Mucosa of descending colon (tissue), 3 donors: ENCODE measurements at regions not wholly inside any gene's neighbourhood (a gene's known extent, or its start where the extent isn't known, plus 50 kb on each side); places are given as distances from the start of the nearest gene placed in this dataset.

ENCODE experiments used
- ATAC-seq: fragments of 200-7000 bp; cut with Tn5 transposase; one replicate; pipeline ENCODE4 v1.9.1; 2020; ENCODE audit warnings: mild to moderate bottlenecking, moderate library complexity
- DNase-seq, 3 donors: peaks; one replicate each; pipeline ENCODE4 v3.0.0-alpha.2; 2020
- H3K36me3 ChIP-seq: fragments of 200-600 bp; one replicate; pipeline ENCODE4 v1.8.0; 2021; ENCODE audit warnings: low read depth, mild to moderate bottlenecking
- H3K4me1 ChIP-seq: fragments of 200-600 bp; one replicate; pipeline ENCODE4 v1.8.0; 2021; ENCODE audit warnings: low read depth, mild to moderate bottlenecking
- H3K4me3 ChIP-seq: fragments of 200-600 bp; one replicate; pipeline ENCODE4 v1.8.0; 2021; ENCODE audit warnings: mild to moderate bottlenecking
- H3K9me3 ChIP-seq: fragments of 200-600 bp; one replicate; pipeline ENCODE4 v1.8.0; 2021; ENCODE audit warnings: mild to moderate bottlenecking
- intact Hi-C, 2 donors: fragments of 100-400 bp; cut with DNase I in 1 of 2; cut with micrococcal nuclease in 1 of 2; formaldehyde crosslinking; loops; one replicate each; pipeline versions ENCODE4 v1.11.0 to v1.11.1; 2022; cut with DNase I, micrococcal nuclease
- TF ChIP-seq, protein P1 (sequence below): fragments of 200-600 bp; IDR thresholded peaks from one replicate; pipeline ENCODE4 v1.8.0; 2022; ENCODE audit warnings: antibody characterized with exemption, mild to moderate bottlenecking
- donor health status: DM: no; HTN: no; CAD: no; lungs with moderate emphysema.
- donor health status: DM: no; HTN: no; CAD: no.
- donor health status: DM: no; HTN: yes; CAD: no.

DNA sequence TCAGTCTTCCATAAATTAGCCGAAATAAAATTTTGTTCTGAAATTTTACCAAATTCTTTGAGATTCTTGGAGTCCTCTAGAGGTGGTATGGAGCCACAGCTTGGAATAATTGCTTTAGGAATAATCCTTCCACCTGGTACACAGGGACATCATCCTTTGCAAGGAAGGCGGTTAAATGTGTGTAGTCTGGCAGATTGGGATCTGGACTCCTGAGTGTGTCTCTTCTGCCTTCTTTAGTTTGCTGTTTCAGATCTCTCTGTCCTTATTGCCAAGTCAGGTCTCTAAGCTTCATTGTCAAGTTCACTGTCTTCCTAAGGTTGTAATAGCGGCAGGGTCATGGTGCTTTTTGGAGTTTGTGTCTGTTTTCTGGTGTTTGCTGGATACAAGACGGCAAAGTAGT, 393.9 kb upstream of the RGS6 start:
- Histone ChIP-seq H3K9me3 (no peaks in the 10 kb centered on the region), H3K4me3 (no peak overlapping the region), H3K4me1 (no peaks in the 10 kb centered on the region), H3K36me3 (no peaks in the 10 kb centered on the region)
- intact Hi-C loops, result no loop called here
- ATAC-seq, result no peak
- TF ChIP-seq, protein P1, sequence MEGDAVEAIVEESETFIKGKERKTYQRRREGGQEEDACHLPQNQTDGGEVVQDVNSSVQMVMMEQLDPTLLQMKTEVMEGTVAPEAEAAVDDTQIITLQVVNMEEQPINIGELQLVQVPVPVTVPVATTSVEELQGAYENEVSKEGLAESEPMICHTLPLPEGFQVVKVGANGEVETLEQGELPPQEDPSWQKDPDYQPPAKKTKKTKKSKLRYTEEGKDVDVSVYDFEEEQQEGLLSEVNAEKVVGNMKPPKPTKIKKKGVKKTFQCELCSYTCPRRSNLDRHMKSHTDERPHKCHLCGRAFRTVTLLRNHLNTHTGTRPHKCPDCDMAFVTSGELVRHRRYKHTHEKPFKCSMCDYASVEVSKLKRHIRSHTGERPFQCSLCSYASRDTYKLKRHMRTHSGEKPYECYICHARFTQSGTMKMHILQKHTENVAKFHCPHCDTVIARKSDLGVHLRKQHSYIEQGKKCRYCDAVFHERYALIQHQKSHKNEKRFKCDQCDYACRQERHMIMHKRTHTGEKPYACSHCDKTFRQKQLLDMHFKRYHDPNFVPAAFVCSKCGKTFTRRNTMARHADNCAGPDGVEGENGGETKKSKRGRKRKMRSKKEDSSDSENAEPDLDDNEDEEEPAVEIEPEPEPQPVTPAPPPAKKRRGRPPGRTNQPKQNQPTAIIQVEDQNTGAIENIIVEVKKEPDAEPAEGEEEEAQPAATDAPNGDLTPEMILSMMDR, result no peak
- DNase-seq, result no peak

DNA sequence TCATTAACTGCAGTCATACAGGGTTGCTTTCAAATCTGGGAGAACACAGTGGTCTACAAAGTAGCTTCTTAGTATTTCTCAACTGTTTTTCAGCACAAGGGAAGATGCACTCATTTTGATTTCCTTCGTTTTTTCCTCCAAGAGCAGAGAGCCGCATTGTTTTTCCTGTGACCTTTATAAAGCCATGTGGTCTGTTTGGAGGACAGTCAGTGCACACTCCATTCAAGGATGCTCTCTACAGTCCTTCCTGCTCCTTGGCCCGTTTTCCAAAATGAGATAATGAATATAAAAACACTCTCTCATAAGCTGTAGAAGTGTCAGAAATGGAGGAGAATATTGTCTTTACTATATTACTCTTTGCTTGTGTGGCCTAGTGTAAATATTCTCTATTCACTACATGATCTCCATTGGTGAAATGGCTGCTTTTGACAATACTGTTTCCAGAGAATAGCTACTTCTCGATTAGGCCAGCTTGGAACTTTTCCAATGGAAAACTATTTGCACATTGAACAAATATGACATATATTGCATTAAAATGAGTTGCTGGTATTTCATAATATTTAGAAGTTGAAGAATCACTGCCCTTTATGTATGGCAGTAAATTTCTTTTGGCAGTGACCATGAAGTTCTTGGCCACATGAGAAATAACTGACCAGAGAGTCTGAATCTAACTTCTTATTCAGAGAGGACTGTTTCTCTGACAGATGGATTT, 393.1 kb upstream of the RGS6 start:
- ATAC-seq (no peak), DNase-seq (no peak)
- Histone ChIP-seq H3K9me3 (no peaks in the 10 kb centered on the region), H3K36me3 (no peaks in the 10 kb centered on the region), H3K4me1 (no peaks in the 10 kb centered on the region), H3K4me3 (no peak overlapping the region)
- intact Hi-C loops, result no loop called here
- TF ChIP-seq, protein P1, result no peak

DNA sequence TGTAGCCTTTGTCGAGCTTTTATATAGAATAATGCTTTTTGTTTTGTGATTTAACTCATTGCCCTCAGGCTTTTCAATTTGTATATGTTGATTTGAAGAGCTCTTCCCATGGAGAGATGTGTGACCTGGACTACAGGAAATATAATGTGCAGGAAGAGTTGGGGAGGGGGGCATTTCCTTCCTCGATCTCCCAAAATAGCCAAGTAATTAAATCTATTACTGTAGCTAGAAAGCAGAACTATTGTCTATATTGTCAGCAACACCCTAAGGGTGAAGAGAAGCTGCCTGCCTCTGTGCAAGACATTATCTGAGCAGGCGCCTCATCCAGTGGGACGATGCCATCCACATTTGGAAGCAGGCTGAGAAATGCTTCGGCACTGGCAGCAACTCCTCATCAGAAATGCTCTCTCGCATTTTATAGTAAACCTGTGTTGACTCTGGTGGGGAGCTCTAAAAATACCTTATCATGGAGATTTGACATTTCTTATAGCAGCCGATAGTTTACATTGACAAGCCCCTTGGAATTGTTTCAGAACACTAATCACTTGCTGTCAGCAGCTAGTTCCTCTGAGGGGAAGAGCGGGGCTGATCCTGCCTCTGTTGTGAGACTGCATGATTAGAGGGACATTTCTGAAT, 392.5 kb upstream of the RGS6 start:
- Histone ChIP-seq H3K4me1 (no peaks in the 10 kb centered on the region), H3K4me3 (no peak overlapping the region), H3K9me3 (no peaks in the 10 kb centered on the region), H3K36me3 (no peaks in the 10 kb centered on the region)
- no peak for DNase-seq
- TF ChIP-seq, protein P1, result no peak
- ATAC-seq, result no peak
- intact Hi-C loops, result no loop called here

DNA sequence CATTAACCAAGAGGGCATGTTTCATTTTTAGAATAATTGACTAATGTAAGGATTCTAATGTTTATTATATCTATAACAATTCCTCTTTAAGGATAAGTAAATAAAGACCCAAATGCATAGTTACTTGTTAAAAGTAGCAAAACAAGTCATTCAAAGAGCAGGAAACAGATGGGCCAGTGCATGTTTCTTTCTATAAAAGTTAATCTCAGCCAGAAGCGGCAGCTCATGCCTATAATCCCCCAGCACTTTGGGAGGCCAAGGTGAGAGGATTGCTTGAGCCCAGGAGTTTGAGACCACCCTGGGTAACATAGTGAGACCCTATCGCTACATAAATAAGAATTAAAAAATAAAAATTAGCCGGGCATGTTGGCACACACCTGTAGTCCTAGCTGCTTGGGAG, 391.0 kb upstream of the RGS6 start:
- TF ChIP-seq, protein P1, result no peak
- Histone ChIP-seq H3K4me3 (no peak overlapping the region), H3K36me3 (no peaks in the 10 kb centered on the region), H3K4me1 (no peaks in the 10 kb centered on the region), H3K9me3 (no peaks in the 10 kb centered on the region)
- no peak for ATAC-seq
- intact Hi-C loops, result no loop called here
- DNase-seq, result no peak

DNA sequence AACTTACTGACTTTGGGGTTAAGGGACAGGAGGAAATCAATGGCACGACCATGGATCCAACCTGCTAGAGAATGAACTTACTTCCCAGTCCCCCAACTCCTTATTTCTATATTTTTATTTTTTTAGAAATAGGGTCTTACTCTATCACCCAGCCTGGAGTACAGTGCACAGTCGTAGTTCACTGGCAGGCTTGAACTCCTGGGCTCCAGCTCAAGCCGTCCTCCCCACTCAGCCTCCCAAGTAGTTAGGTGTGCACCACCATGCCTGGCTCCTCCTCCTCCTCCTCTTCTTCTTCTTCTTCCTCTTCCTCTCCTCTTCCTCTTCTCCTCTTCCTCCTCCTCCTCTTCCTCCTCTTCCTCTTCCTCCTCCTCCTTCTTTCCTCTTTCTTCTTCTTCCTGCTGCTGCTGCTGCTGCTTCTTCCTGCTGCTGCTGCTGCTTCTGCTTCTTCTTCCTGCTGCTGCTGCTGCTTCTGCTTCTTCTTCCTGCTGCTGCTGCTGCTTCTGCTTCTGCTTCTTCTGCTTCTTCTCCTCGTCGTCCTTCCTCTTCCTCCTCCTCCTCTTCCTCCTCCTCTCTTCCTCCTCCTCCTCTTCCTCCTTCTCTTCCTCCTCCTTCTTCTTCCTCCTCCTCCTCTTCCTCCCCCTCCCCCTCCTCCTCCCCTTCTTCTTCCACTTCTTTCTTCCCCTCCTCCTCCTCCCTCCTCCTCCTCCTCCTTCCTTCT, 390.1 kb upstream of the RGS6 start:
- Histone ChIP-seq H3K4me3 (no peak overlapping the region), H3K36me3 (no peaks in the 10 kb centered on the region), H3K9me3 (no peaks in the 10 kb centered on the region), H3K4me1 (no peaks in the 10 kb centered on the region)
- TF ChIP-seq, protein P1, result no peak
- DNase-seq (no peak), ATAC-seq (no peak)
- intact Hi-C loops, result no loop called here
